ENCODE measurements at regions not wholly inside any gene's neighbourhood (a gene's known extent, or its start where the extent isn't known, plus 50 kb on each side); places are given as distances from the start of the nearest gene placed in this dataset.

- Histone ChIP-seq H4K20me1 (ENCODE audit: control insufficient read depth, insufficient read depth) (no peaks in the 10 kb centered on the region), H3K9ac (ENCODE audit: control insufficient read depth, insufficient read depth, low read length) (no peak overlapping the region), H3K36me3 (ENCODE audit: control insufficient read depth in 2 of 2, insufficient read depth in 2 of 2, low read length in 1 of 2) (no peaks in the 10 kb centered on the region), H3K4me3 (no peak overlapping the region), H3K4me1 (ENCODE audit: control insufficient read depth, insufficient read depth, low read length) (no peaks in the 10 kb centered on the region), H3K27ac (ENCODE audit: control insufficient read depth, insufficient read depth) (no peak overlapping the region), H3K79me2 (ENCODE audit: control insufficient read depth, insufficient read depth, low read length) (no peaks in the 10 kb centered on the region), H3K9me3 (replicated peaks; ENCODE audit: control insufficient read depth, insufficient read depth, low read length) (no peaks in the 10 kb centered on the region), H3K4me2 (ENCODE audit: control insufficient read depth, insufficient read depth) (no peak overlapping the region), H3K27me3 (replicated peaks in 1 of 2; ENCODE audit: control insufficient read depth in 2 of 2, insufficient read depth in 2 of 2, low read length in 1 of 2) (peaks cover 0 to 2% of the 10 kb centered on the region in 2 experiments), H2AFZ (ENCODE audit: control insufficient read depth, low read depth, low read length) (no peak overlapping the region)
- ChIA-PET RAD21 (ENCODE audit: unreplicated experiment) (no interaction called here), POLR2A (no interaction called here), CTCF (no interaction called here), SMC1A (ENCODE audit: uncharacterized antibody, unreplicated experiment) (interaction anchor here (1.0 kb wide), 1 partner anchor 77 kb away, joined by 3 read pairs; no protein-coding TSS in a partner anchor)
- no TSS peak for BruUV-seq (replicated peaks)
- DNase-seq (ENCODE audit: low read depth, low spot score) (no peak), FAIRE-seq (no peak), ATAC-seq (no peak)
- intact Hi-C loops (cut with micrococcal nuclease; ENCODE audit: unreplicated experiment) (no loop called here), in situ Hi-C loops (cut with MboI) (no loop called here)
- no peak for TF ChIP-seq SIX5 (IDR thresholded peaks at IDR 0.05; ENCODE audit: low read depth, low read length, severe bottlenecking)
- no peak for TF ChIP-seq ELK1 (IDR thresholded peaks at IDR 0.05; ENCODE audit: low read depth, low read length)
- no peak for TF ChIP-seq SUPT20H (IDR thresholded peaks at IDR 0.05; ENCODE audit: borderline replicate concordance, control insufficient read depth, low read depth, low read length)
- WGBS (ENCODE audit: insufficient coverage, insufficient replicate concordance, low lambda C conversion rate, missing lambda C conversion rate), result 11% methylated on average over 3 of the region's 3 CpGs
Measured at GRCh38 chr1:201636510-201636971, 97.6 kb downstream of the NAV1 start.

- no peak for FAIRE-seq
Measured at GRCh38 chr1:201637282-201638079, 98.6 kb downstream of the NAV1 start.

More at GRCh38 chr1:201637282-201638079, 98.6 kb downstream of the NAV1 start:
- POLR2A ChIA-PET, result no interaction called here
- no peaks in the 10 kb centered on the region for H4K20me1 ChIP-seq (ENCODE audit: control insufficient read depth, insufficient read depth)
- no peak overlapping the region for H3K27ac ChIP-seq (ENCODE audit: control insufficient read depth, insufficient read depth)
- no peak for TF ChIP-seq CBX3 (IDR thresholded peaks at IDR 0.05; ENCODE audit: borderline replicate concordance, low read depth)
- 0 out of 2 replicates have a peak, but pooled peaks have one; percentile 23 for TF ChIP-seq BMI1 (IDR thresholded peaks at IDR 0.05; ENCODE audit: borderline replicate concordance)
- TF ChIP-seq JUND (IDR thresholded peaks at IDR 0.05; ENCODE audit: low read depth, low read length), result no peak
- SMC1A ChIA-PET (ENCODE audit: uncharacterized antibody, unreplicated experiment), result interaction anchor here (1.0 kb wide), 1 partner anchor 78 kb away, joined by 3 read pairs; no protein-coding TSS in a partner anchor
- no peak for ATAC-seq
- H3K4me3 ChIP-seq, result no peak overlapping the region
- in situ Hi-C loops (cut with MboI), result no loop called here
- H3K9ac ChIP-seq (ENCODE audit: control insufficient read depth, insufficient read depth, low read length), result no peak overlapping the region
- no peaks in the 10 kb centered on the region for H3K4me1 ChIP-seq (ENCODE audit: control insufficient read depth, insufficient read depth, low read length)
- RAD21 ChIA-PET (ENCODE audit: unreplicated experiment), result no interaction called here
- CTCF ChIA-PET, result no interaction called here
- DNase-seq (ENCODE audit: low read depth, low spot score), result no peak
- H3K27me3 ChIP-seq (replicated peaks in 1 of 2; ENCODE audit: control insufficient read depth in 2 of 2, insufficient read depth in 2 of 2, low read length in 1 of 2), result peaks cover 0 to 2% of the 10 kb centered on the region in 2 experiments; a peak in 3 of 4 replicates
- no peaks in the 10 kb centered on the region for H3K79me2 ChIP-seq (ENCODE audit: control insufficient read depth, insufficient read depth, low read length)
- WGBS (ENCODE audit: insufficient coverage, insufficient replicate concordance, low lambda C conversion rate, missing lambda C conversion rate), result 3% methylated on average over 4 of the region's 4 CpGs
- H3K9me3 ChIP-seq (replicated peaks; ENCODE audit: control insufficient read depth, insufficient read depth, low read length), result no peaks in the 10 kb centered on the region
- BruUV-seq (replicated peaks), result no TSS peak
- H2AFZ ChIP-seq (ENCODE audit: control insufficient read depth, low read depth, low read length), result no peak overlapping the region
- no peak overlapping the region for H3K4me2 ChIP-seq (ENCODE audit: control insufficient read depth, insufficient read depth)
- intact Hi-C loops (cut with micrococcal nuclease; ENCODE audit: unreplicated experiment), result no loop called here
- no peaks in the 10 kb centered on the region for H3K36me3 ChIP-seq (ENCODE audit: control insufficient read depth in 2 of 2, insufficient read depth in 2 of 2, low read length in 1 of 2)

Measured in GM12878 (cell line).